ENCODE measurements at regions not wholly inside any gene's neighbourhood (a gene's known extent, or its start where the extent isn't known, plus 50 kb on each side); places are given as distances from the start of the nearest gene placed in this dataset.

- Histone ChIP-seq H3K4me3 (ENCODE audit: control insufficient read depth in 2 of 3, extremely low read depth in 1 of 3, insufficient read depth in 2 of 3, low read depth in 1 of 3, low read length in 3 of 3) (no peak overlapping the region), H3K9ac (ENCODE audit: control insufficient read depth, extremely low read depth, insufficient read depth, low read length) (no peak overlapping the region), H3K4me2 (ENCODE audit: control insufficient read depth, extremely low read depth, insufficient read depth, low read depth, low read length) (no peak overlapping the region), H3K79me2 (ENCODE audit: control insufficient read depth, insufficient read depth, low read length) (no peaks in the 10 kb centered on the region), H3K27ac (ENCODE audit: control insufficient read depth, insufficient read depth, low read length) (no peak overlapping the region), H2AFZ (ENCODE audit: control insufficient read depth, low read length) (no peak overlapping the region), H3K27me3 (ENCODE audit: control insufficient read depth, extremely low read depth, insufficient read depth, low read length) (no peaks in the 10 kb centered on the region), H4K20me1 (ENCODE audit: control insufficient read depth, extremely low read depth, insufficient read depth, low read length) (no peaks in the 10 kb centered on the region), H3K9me1 (ENCODE audit: control insufficient read depth, extremely low read depth, insufficient read depth, low read length) (no peaks in the 10 kb centered on the region), H3K36me3 (ENCODE audit: control insufficient read depth in 2 of 2, extremely low read depth in 1 of 2, insufficient read depth in 2 of 2, low read length in 2 of 2) (no peaks in the 10 kb centered on the region), H3K9me3 (ENCODE audit: control insufficient read depth, low read depth, low read length) (no peaks in the 10 kb centered on the region), H3K4me1 (ENCODE audit: control insufficient read depth, extremely low read depth, insufficient read depth, low read length) (no peaks in the 10 kb centered on the region)
- DNase-seq (ENCODE audit: low read depth, low spot score), result no peak
- TF ChIP-seq EZH2 (IDR thresholded peaks at IDR 0.05; ENCODE audit: low read length) (no peak), CTCF (optimal IDR thresholded peaks at IDR 0.05 in 1 of 3, IDR thresholded peaks at IDR 0.05 in 1 of 3, conservative IDR thresholded peaks at IDR 0.05 in 1 of 3; ENCODE audit: extremely low read depth in 1 of 3, insufficient read depth in 2 of 3, low read length in 3 of 3) (no peak)
- dilution Hi-C loops (cut with MboI; ENCODE audit: extremely low pct_ligation_motif_present, low sequenced_read_pairs), result no loop called here
- FAIRE-seq, result no peak
These were observed 300.7 kb downstream of the LMO7 start for GRCh38 chr13:75936791-75937190.

- dilution Hi-C loops (cut with MboI; ENCODE audit: extremely low pct_ligation_motif_present, low sequenced_read_pairs), result no loop called here
- no peak for DNase-seq (ENCODE audit: low read depth, low spot score)
- H3K9me1 ChIP-seq (ENCODE audit: control insufficient read depth, extremely low read depth, insufficient read depth, low read length), result no peaks in the 10 kb centered on the region
- no peak overlapping the region for H3K4me2 ChIP-seq (ENCODE audit: control insufficient read depth, extremely low read depth, insufficient read depth, low read depth, low read length)
- H3K79me2 ChIP-seq (ENCODE audit: control insufficient read depth, insufficient read depth, low read length), result no peaks in the 10 kb centered on the region
- no peak overlapping the region for H3K9ac ChIP-seq (ENCODE audit: control insufficient read depth, extremely low read depth, insufficient read depth, low read length)
- H4K20me1 ChIP-seq (ENCODE audit: control insufficient read depth, extremely low read depth, insufficient read depth, low read length), result no peaks in the 10 kb centered on the region
- FAIRE-seq, result no peak
- no peaks in the 10 kb centered on the region for H3K27me3 ChIP-seq (ENCODE audit: control insufficient read depth, extremely low read depth, insufficient read depth, low read length)
- H3K27ac ChIP-seq (ENCODE audit: control insufficient read depth, insufficient read depth, low read length), result no peak overlapping the region
- TF ChIP-seq EZH2 (IDR thresholded peaks at IDR 0.05; ENCODE audit: low read length), result no peak
- no peak for TF ChIP-seq CTCF (optimal IDR thresholded peaks at IDR 0.05 in 1 of 3, IDR thresholded peaks at IDR 0.05 in 1 of 3, conservative IDR thresholded peaks at IDR 0.05 in 1 of 3; ENCODE audit: extremely low read depth in 1 of 3, insufficient read depth in 2 of 3, low read length in 3 of 3)
- H3K4me3 ChIP-seq (ENCODE audit: control insufficient read depth in 2 of 3, extremely low read depth in 1 of 3, insufficient read depth in 2 of 3, low read depth in 1 of 3, low read length in 3 of 3), result no peak overlapping the region
- no peak overlapping the region for H2AFZ ChIP-seq (ENCODE audit: control insufficient read depth, low read length)
- no peaks in the 10 kb centered on the region for H3K4me1 ChIP-seq (ENCODE audit: control insufficient read depth, extremely low read depth, insufficient read depth, low read length)
- H3K36me3 ChIP-seq (ENCODE audit: control insufficient read depth in 2 of 2, extremely low read depth in 1 of 2, insufficient read depth in 2 of 2, low read length in 2 of 2), result no peaks in the 10 kb centered on the region
- no peaks in the 10 kb centered on the region for H3K9me3 ChIP-seq (ENCODE audit: control insufficient read depth, low read depth, low read length)
These were observed 299.7 kb downstream of the LMO7 start for GRCh38 chr13:75935805-75936204.
